ENCODE measurements at regions not wholly inside any gene's neighbourhood (a gene's known extent, or its start where the extent isn't known, plus 50 kb on each side); places are given as distances from the start of the nearest gene placed in this dataset.

DNA sequence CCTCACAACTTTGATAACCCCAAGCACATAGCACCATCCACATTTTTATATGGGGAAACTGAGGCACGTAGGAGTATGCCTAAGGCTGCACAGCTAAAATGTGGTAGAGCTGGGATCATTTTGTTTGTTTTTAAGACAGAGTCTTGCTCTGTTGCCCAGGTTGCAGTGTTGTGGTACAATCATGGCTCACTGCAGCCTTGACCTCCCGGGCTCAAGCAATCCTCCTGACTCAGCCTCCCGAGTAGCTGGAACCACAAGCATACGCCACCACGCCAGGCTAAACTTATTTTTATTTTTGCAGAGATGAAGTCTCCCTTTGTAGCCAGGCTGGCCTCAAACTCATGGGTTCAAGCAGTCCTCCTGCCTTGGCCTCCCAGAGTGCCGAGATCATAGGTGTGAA lies 81.0 kb upstream of the GSE1 start:
- TF ChIP-seq, protein P1, sequence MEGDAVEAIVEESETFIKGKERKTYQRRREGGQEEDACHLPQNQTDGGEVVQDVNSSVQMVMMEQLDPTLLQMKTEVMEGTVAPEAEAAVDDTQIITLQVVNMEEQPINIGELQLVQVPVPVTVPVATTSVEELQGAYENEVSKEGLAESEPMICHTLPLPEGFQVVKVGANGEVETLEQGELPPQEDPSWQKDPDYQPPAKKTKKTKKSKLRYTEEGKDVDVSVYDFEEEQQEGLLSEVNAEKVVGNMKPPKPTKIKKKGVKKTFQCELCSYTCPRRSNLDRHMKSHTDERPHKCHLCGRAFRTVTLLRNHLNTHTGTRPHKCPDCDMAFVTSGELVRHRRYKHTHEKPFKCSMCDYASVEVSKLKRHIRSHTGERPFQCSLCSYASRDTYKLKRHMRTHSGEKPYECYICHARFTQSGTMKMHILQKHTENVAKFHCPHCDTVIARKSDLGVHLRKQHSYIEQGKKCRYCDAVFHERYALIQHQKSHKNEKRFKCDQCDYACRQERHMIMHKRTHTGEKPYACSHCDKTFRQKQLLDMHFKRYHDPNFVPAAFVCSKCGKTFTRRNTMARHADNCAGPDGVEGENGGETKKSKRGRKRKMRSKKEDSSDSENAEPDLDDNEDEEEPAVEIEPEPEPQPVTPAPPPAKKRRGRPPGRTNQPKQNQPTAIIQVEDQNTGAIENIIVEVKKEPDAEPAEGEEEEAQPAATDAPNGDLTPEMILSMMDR (IDR thresholded peaks at IDR 0.05; ENCODE audit: low read depth, low read length, poor library complexity, severe bottlenecking): no peak
- TF ChIP-seq EZH2phosphoT487 (IDR thresholded peaks at IDR 0.05; ENCODE audit: borderline replicate concordance, low read length): no peak
